A673 (cell line): ENCODE measurements at regions not wholly inside any gene's neighbourhood (a gene's known extent, or its start where the extent isn't known, plus 50 kb on each side); places are given as distances from the start of the nearest gene placed in this dataset.

Experiments
- BruUV-seq: library from RNA; stranded (reverse); fragments of 400-500 nt; replicated peaks from 2 replicates; lab custom pipeline; 2021; lab: Mats Ljungman, UMichigan
- CTCF ChIA-PET: fragments of 300-600 bp; sonication (Branson Sonifier 250); formaldehyde crosslinking; loops from one replicate; lab custom pipeline; 2022; ENCODE audit warnings: antibody characterized with exemption; lab: Charles Lee
- POLR2A ChIA-PET: fragments of 300-600 bp; sonication (Branson Sonifier 250); formaldehyde crosslinking; loops from one replicate; lab custom pipeline; 2022; ENCODE audit warnings: antibody characterized with exemption; ENCODE audit not compliant: low non-redundant PET; lab: Charles Lee
- DNase-seq: peaks from one replicate; pipeline ENCODE4 v3.0.0-alpha.2; 2015; ENCODE audit warnings: low spot score
- H3K27ac ChIP-seq: fragments of 200-600 bp; sonication (generic); 2 replicates; pipeline ENCODE4 v1.5.1; 2016; ENCODE audit warnings: mixed run types, low read depth, mild to moderate bottlenecking, mixed read lengths, antibody characterized with exemption, low read length; ENCODE audit not compliant: poor library complexity, severe bottlenecking
- H3K27me3 ChIP-seq: fragments of 200-600 bp; sonication (generic); replicated peaks from 2 replicates; pipeline ENCODE4 v1.6.1; 2017; ENCODE audit warnings: mixed run types, low read depth, mild to moderate bottlenecking, mixed read lengths, antibody characterized with exemption, low read length; ENCODE audit not compliant: insufficient read depth, poor library complexity
- H3K36me3 ChIP-seq: fragments of 200-600 bp; sonication (generic); 2 replicates; pipeline ENCODE4 v1.6.1; 2016; ENCODE audit warnings: mixed run types, mild to moderate bottlenecking, mixed read lengths, antibody characterized with exemption, low read length; ENCODE audit not compliant: insufficient read depth, poor library complexity, severe bottlenecking
- H3K4me1 ChIP-seq: fragments of 200-600 bp; sonication (generic); 2 replicates; pipeline ENCODE4 v1.6.1; 2017; ENCODE audit warnings: mixed run types, mild to moderate bottlenecking, mixed read lengths, antibody characterized with exemption, low read length; ENCODE audit not compliant: insufficient read depth, poor library complexity, severe bottlenecking
- H3K4me3 ChIP-seq: fragments of 200-600 bp; sonication (generic); 2 replicates; pipeline ENCODE4 v1.5.1; 2016; ENCODE audit warnings: low read depth, mixed run types, mild to moderate bottlenecking, mixed read lengths, low read length; ENCODE audit not compliant: poor library complexity, severe bottlenecking
- H3K9me3 ChIP-seq: fragments of 200-600 bp; sonication (generic); 2 replicates; pipeline ENCODE4 v1.6.1; 2016; ENCODE audit warnings: mixed run types, low read depth, mild to moderate bottlenecking, mixed read lengths, antibody characterized with exemption, low read length; ENCODE audit not compliant: poor library complexity, severe bottlenecking
- EZH2 ChIP-seq: fragments of 200-600 bp; sonication (generic); IDR thresholded peaks from 2 replicates; pipeline ENCODE4 v1.6.1; 2017; ENCODE audit warnings: borderline replicate concordance, low read depth, mild to moderate bottlenecking, mixed read lengths, antibody characterized with exemption, low read length; ENCODE audit not compliant: poor library complexity, severe bottlenecking
- intact Hi-C: fragments of 100-400 bp; cut with micrococcal nuclease; formaldehyde crosslinking; loops from one replicate; pipeline ENCODE4 v1.10.0; 2022; ENCODE audit not compliant: unreplicated experiment
- TF ChIP-seq, protein P1 (sequence below): fragments of 300-800, 200-600 bp; sonication (generic); conservative IDR thresholded peaks from 2 replicates; pipeline ENCODE4 v1.5.1; 2017; ENCODE audit warnings: low read depth, mild to moderate bottlenecking, antibody characterized with exemption, low read length, moderate library complexity, mixed read lengths

DNA sequence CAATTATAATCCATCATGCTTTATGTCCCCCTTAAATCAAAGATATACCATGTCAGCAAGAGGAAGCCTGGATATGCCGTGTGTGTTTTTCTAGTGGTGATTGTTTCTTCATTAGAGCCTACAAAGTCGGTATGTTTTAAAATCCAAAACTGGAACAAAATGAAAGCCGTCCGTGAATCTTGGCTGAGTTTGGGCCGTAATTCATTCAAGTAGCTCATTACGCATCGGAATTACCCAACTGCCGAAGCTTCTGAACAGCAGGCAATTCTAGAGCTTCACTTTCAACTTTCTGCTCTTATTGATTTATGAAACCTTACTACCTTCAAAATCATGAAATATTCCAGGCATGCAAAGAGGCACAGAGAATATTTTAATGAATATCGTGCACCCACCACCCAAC is 224.7 kb downstream of the AACS start:
- no peaks in the 10 kb centered on the region for H3K36me3 ChIP-seq
- intact Hi-C loops, result no loop called here
- POLR2A ChIA-PET, result no interaction called here
- CTCF ChIA-PET, result no interaction called here
- peaks cover 9% of the 10 kb centered on the region for H3K27me3 ChIP-seq
- TF ChIP-seq, protein P1, sequence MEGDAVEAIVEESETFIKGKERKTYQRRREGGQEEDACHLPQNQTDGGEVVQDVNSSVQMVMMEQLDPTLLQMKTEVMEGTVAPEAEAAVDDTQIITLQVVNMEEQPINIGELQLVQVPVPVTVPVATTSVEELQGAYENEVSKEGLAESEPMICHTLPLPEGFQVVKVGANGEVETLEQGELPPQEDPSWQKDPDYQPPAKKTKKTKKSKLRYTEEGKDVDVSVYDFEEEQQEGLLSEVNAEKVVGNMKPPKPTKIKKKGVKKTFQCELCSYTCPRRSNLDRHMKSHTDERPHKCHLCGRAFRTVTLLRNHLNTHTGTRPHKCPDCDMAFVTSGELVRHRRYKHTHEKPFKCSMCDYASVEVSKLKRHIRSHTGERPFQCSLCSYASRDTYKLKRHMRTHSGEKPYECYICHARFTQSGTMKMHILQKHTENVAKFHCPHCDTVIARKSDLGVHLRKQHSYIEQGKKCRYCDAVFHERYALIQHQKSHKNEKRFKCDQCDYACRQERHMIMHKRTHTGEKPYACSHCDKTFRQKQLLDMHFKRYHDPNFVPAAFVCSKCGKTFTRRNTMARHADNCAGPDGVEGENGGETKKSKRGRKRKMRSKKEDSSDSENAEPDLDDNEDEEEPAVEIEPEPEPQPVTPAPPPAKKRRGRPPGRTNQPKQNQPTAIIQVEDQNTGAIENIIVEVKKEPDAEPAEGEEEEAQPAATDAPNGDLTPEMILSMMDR, result no peak
- no peak for TF ChIP-seq EZH2
- no peak for DNase-seq
- no TSS peak for BruUV-seq
- H3K9me3 ChIP-seq, result no peaks in the 10 kb centered on the region
- no peaks in the 10 kb centered on the region for H3K4me1 ChIP-seq
- no peak overlapping the region for H3K4me3 ChIP-seq
- no peak overlapping the region for H3K27ac ChIP-seq

DNA sequence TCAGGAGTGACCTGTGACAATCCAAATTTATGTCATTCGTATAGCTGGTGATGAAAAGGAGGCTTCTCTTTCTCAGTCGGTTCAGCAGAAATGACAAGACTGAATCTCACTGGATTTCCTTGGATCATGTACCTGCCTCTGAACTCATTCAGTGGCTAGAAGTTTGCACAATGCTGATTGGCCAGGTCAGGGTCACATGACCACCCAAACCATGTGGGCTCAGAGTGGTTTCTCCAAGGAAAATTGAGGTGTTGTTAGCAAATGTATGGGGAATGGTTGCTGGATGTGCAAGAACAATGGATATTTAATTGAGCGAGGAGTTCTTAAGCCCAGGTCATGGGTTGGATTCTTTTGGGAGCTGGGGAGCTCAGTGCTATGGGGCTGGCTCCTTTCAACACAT is 227.5 kb downstream of the AACS start:
- H3K4me1 ChIP-seq, result no peaks in the 10 kb centered on the region
- DNase-seq, result no peak
- intact Hi-C loops, result no loop called here
- H3K4me3 ChIP-seq, result no peak overlapping the region
- CTCF ChIA-PET, result no interaction called here
- POLR2A ChIA-PET, result no interaction called here
- H3K9me3 ChIP-seq, result no peaks in the 10 kb centered on the region
- H3K27me3 ChIP-seq, result peaks cover 9% of the 10 kb centered on the region
- no peak overlapping the region for H3K27ac ChIP-seq
- BruUV-seq, result no TSS peak
- H3K36me3 ChIP-seq, result no peaks in the 10 kb centered on the region
- TF ChIP-seq, protein P1, result no peak
- no peak for TF ChIP-seq EZH2

DNA sequence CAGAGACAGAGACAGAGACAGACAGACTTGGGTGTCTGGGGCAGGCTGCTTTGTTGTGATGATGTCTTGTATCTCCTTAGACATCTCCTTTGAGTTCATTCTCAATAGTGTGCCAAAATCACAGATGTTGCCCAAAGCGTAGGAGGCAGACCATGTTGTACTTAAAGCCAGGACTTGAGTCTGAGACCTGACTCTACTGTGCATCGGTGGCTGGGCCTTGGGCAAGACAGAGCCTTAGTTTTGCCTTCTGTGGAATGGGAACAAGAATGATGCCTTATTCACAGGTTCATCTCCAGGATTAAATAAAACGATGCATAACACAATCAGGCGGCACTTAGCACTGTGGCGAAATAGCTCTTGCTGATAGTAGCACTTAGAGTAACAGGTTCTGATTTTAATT is 230.3 kb downstream of the AACS start:
- H3K27me3 ChIP-seq, result peaks cover under 1% of the 10 kb centered on the region
- intact Hi-C loops, result no loop called here
- ChIA-PET POLR2A (no interaction called here), CTCF (no interaction called here)
- no peaks in the 10 kb centered on the region for H3K36me3 ChIP-seq
- DNase-seq, result no peak
- no peak overlapping the region for H3K4me3 ChIP-seq
- BruUV-seq, result no TSS peak
- TF ChIP-seq EZH2, result no peak
- TF ChIP-seq, protein P1, result no peak
- no peak overlapping the region for H3K27ac ChIP-seq
- H3K4me1 ChIP-seq, result no peaks in the 10 kb centered on the region
- no peaks in the 10 kb centered on the region for H3K9me3 ChIP-seq
